Heart left ventricle (tissue), 13 donors: ENCODE measurements at regions not wholly inside any gene's neighbourhood (a gene's known extent, or its start where the extent isn't known, plus 50 kb on each side); places are given as distances from the start of the nearest gene placed in this dataset.

ENCODE experiments used
- CTCF ChIP-seq, 12 donors: fragments of 200-600 bp; sonication (generic) in 4 of 12; IDR thresholded peaks; one replicate each; pipeline versions ENCODE4 v1.5.0 to v1.8.0; 2018 to 2022; ENCODE audit warnings: antibody characterized with exemption in 12 of 12, mild to moderate bottlenecking in 5 of 12
- POLR2A ChIP-seq, 2 donors: fragments of 450-650 bp; IDR thresholded peaks; one replicate each; pipeline ENCODE4 v1.6.1; 2017; ENCODE audit warnings: antibody characterized with exemption in 2 of 2, mild to moderate bottlenecking in 2 of 2, moderate library complexity in 2 of 2
- donor health status: ischemic (EF 13 %, LVEDD 7.1; RV severe dilation, severe dysfunction).
- donor health status: DM: no; HTN: yes; CAD: no.
- donor health status: DM: no; HTN: no; CAD: no.
- donor health status: ischemic (EF 25% LVEDD 6.9; RV normal size, moderate dysfunction).
- donor health status: ischemic (EF 25% LVEDD 5.7; RV mildly dilated, moderate dysfunction).
- donor health status: ischemic (EF 35%, LVEDD 5.7; RV mildly dilated, moderate dysfunction).
- donor health status: nonischemic (EF 11% LVEDD 7.7; RV severe dilation, severe dysfunction).
- donor health status: DM: yes; HTN: yes; CAD: no.
- donor health status: PGD.
- donor health status: ischemic (EF 29% LVEDD 5.4; RV normal size, mild dysfunction).
- donor health status: nonischemic (EF 23%, LVEDD 6.1; RV moderate dilation, normal function).

GRCh38 chr10:33800545-33800944 lies 466.1 kb upstream of the NRP1 start:
- no peak for TF ChIP-seq POLR2A (IDR thresholded peaks at IDR 0.05)
- no peak for TF ChIP-seq CTCF (IDR thresholded peaks at IDR 0.05)
